ENCODE measurements at regions not wholly inside any gene's neighbourhood (a gene's known extent, or its start where the extent isn't known, plus 50 kb on each side); places are given as distances from the start of the nearest gene placed in this dataset.
"Not testable (repeated sequence)": the region's sequence is repeated elsewhere in the genome, so short reads cannot be mapped to it uniquely, and the experiment has no call there.

- not testable (repeated sequence) for DNase-seq
Observed at GRCh38 chr14:54266616-54267015, 130.2 kb upstream of the CDKN3 start.

GRCh38 chr14:54267172-54267571 lies 129.6 kb upstream of the CDKN3 start:
- no peak for DNase-seq

- no peak for DNase-seq
Observed at GRCh38 chr14:54275997-54276725, 120.6 kb upstream of the CDKN3 start.

- peak in 1 of 2 experiments; percentile 10 for DNase-seq
Observed at GRCh38 chr14:54278087-54278486, 118.7 kb upstream of the CDKN3 start.

GRCh38 chr14:54278665-54279295 lies 118.0 kb upstream of the CDKN3 start:
- no peak for DNase-seq

- DNase-seq, result no peak
Observed at GRCh38 chr14:54282849-54283248, 114.0 kb upstream of the CDKN3 start.

- no peak for DNase-seq
Observed at GRCh38 chr14:54285030-54285429, 111.8 kb upstream of the CDKN3 start.

GRCh38 chr14:54291491-54292191 lies 105.2 kb upstream of the CDKN3 start:
- DNase-seq, result no peak

GRCh38 chr14:54294802-54295201 lies 102.0 kb upstream of the CDKN3 start:
- no peak for DNase-seq

GRCh38 chr14:54299410-54300363 lies 97.1 kb upstream of the CDKN3 start:
- no peak for DNase-seq

GRCh38 chr14:54300881-54301280 lies 95.9 kb upstream of the CDKN3 start:
- no peak for DNase-seq

GRCh38 chr14:54301359-54301758 lies 95.4 kb upstream of the CDKN3 start:
- DNase-seq, result no peak

- DNase-seq, result no peak
Observed at GRCh38 chr14:54306806-54307205, 90.0 kb upstream of the CDKN3 start.

GRCh38 chr14:54309615-54310014 lies 87.2 kb upstream of the CDKN3 start:
- no peak for DNase-seq

- no peak for DNase-seq
Observed at GRCh38 chr14:54310151-54310850, 86.5 kb upstream of the CDKN3 start.

GRCh38 chr14:54310851-54311228 lies 86.0 kb upstream of the CDKN3 start:
- no peak for DNase-seq

GRCh38 chr14:54312166-54312801 lies 84.5 kb upstream of the CDKN3 start:
- no peak for DNase-seq

- DNase-seq, result no peak
Observed at GRCh38 chr14:54314365-54315104, 82.3 kb upstream of the CDKN3 start.

GRCh38 chr14:54316652-54317051 lies 80.2 kb upstream of the CDKN3 start:
- DNase-seq, result no peak

- DNase-seq, result no peak
Observed at GRCh38 chr14:54317391-54317790, 79.4 kb upstream of the CDKN3 start.

GRCh38 chr14:54322246-54322645 lies 74.6 kb upstream of the CDKN3 start:
- DNase-seq, result no peak

Measured in NCI-H524 (cell line).